ENCODE measurements at regions not wholly inside any gene's neighbourhood (a gene's known extent, or its start where the extent isn't known, plus 50 kb on each side); places are given as distances from the start of the nearest gene placed in this dataset.

- no peak for TF ChIP-seq CTCF (IDR thresholded peaks at IDR 0.05; ENCODE audit: poor library complexity)
- TF ChIP-seq EZH2 (IDR thresholded peaks at IDR 0.05; ENCODE audit: borderline replicate concordance) = no peak
These were observed 354.0 kb upstream of the CLINT1 start for GRCh38 chr5:158212917-158213316.
